Uterus (tissue), 3 donors: ENCODE measurements at regions not wholly inside any gene's neighbourhood (a gene's known extent, or its start where the extent isn't known, plus 50 kb on each side); places are given as distances from the start of the nearest gene placed in this dataset.

Experiments used
- DNase-seq, 2 donors: peaks; one replicate each; pipeline ENCODE4 v3.0.0-alpha.2; 2019 to 2020
- H3K27ac ChIP-seq, 2 donors: fragments of 200-600 bp; sonication (generic); 1 replicate in 1 of 2; 2 replicates in 1 of 2; pipeline ENCODE4 v1.5.1; 2016 to 2018
- H3K27me3 ChIP-seq, 2 donors: fragments of 200-600 bp; sonication (generic); one replicate each; pipeline ENCODE4 v1.5.1; 2018 to 2019; ENCODE audit warnings: control low read depth in 1 of 2
- H3K36me3 ChIP-seq, 2 donors: fragments of 200-600 bp; sonication (generic); one replicate each; pipeline ENCODE4 v1.5.1; 2019; ENCODE audit warnings: control low read depth in 1 of 2
- H3K4me1 ChIP-seq, 2 donors: fragments of 200-600 bp; sonication (generic); one replicate each; pipeline ENCODE4 v1.5.1; 2018 to 2019; ENCODE audit warnings: control low read depth in 1 of 2
- H3K4me3 ChIP-seq, 2 donors: fragments of 200-600 bp; sonication (generic); 1 replicate in 1 of 2; 2 replicates in 1 of 2; pipeline ENCODE4 v1.5.1; 2018 to 2019; ENCODE audit warnings: mild to moderate bottlenecking in 1 of 2
- H3K9me3 ChIP-seq, 2 donors: fragments of 200-600 bp; sonication (generic); one replicate each; pipeline ENCODE4 v1.5.1; 2019; ENCODE audit warnings: control low read depth in 1 of 2
- POLR2A ChIP-seq, 2 donors: fragments of 450-650 bp; IDR thresholded peaks; one replicate each; pipeline ENCODE4 v1.6.1; 2016; ENCODE audit warnings: antibody characterized with exemption in 2 of 2, mild to moderate bottlenecking in 1 of 2, moderate library complexity in 1 of 2
- intact Hi-C: fragments of 100-400 bp; cut with DNase I; formaldehyde crosslinking; loops from one replicate; pipeline ENCODE4 v1.15.1; 2023; ENCODE audit warnings: low total_unique reads
- TF ChIP-seq, protein P1 (sequence below), 4 experiments: fragments of 200-600 bp in 2 of 4; fragments of 450-650 bp in 2 of 4; sonication (generic) in 2 of 4; IDR thresholded peaks; one replicate each; pipeline ENCODE4 v1.5.1; 2016 to 2019; ENCODE audit warnings: antibody characterized with exemption in 4 of 4, mild to moderate bottlenecking in 2 of 4, moderate library complexity in 1 of 4
- donor health status: DM: yes; HTN: yes; CAD: no.

DNA sequence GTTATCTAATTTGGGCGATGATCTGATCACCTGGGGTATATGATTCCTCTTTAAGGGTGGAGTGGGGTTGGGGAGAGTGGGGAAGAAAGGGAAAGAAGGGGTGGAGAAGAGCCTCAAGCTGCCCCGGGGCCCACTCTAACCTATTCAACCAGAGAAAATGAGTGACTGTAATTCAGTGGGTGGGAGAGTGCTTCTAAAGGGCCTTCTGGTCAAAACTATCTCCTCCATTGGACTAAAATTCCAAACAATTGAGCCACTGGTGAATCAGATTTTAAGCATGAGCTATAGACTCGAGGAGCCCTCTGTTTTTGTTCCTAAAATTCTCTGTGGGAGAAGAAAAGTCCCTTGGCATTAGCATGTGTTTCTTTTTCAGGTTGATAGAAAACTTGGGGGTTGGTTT is 296.8 kb downstream of the CLIC5 start:
- TF ChIP-seq POLR2A (IDR thresholded peaks at IDR 0.05) = no peak
- Histone ChIP-seq H3K36me3 (no peaks in the 10 kb centered on the region), H3K27ac (no peak overlapping the region), H3K4me1 (no peaks in the 10 kb centered on the region), H3K9me3 (no peaks in the 10 kb centered on the region), H3K4me3 (no peak overlapping the region), H3K27me3 (no peaks in the 10 kb centered on the region)
- DNase-seq = no peak
- intact Hi-C loops = no loop called here

DNA sequence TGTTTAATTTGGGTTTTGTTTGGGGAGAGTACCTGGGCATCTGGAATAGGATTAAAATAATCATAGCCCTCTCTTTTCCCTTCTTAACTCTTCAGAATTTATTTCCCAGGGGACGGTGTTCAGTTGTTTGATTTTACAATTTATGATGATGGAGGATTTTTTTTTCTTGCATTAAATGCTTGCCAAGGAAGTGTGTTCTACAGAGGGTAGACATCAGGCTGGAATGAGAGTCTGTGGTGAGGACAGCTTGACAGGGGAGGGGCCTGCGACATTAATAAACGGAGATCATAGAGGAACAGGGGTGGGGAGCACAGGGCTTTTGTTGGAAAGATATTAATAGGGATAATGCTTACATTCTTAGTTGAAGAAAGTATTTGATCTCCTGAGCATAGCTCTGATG is 297.5 kb downstream of the CLIC5 start:
- Histone ChIP-seq H3K27me3 (no peaks in the 10 kb centered on the region), H3K27ac (no peak overlapping the region), H3K4me3 (no peak overlapping the region), H3K9me3 (no peaks in the 10 kb centered on the region), H3K36me3 (no peaks in the 10 kb centered on the region), H3K4me1 (no peaks in the 10 kb centered on the region)
- TF ChIP-seq, protein P1, sequence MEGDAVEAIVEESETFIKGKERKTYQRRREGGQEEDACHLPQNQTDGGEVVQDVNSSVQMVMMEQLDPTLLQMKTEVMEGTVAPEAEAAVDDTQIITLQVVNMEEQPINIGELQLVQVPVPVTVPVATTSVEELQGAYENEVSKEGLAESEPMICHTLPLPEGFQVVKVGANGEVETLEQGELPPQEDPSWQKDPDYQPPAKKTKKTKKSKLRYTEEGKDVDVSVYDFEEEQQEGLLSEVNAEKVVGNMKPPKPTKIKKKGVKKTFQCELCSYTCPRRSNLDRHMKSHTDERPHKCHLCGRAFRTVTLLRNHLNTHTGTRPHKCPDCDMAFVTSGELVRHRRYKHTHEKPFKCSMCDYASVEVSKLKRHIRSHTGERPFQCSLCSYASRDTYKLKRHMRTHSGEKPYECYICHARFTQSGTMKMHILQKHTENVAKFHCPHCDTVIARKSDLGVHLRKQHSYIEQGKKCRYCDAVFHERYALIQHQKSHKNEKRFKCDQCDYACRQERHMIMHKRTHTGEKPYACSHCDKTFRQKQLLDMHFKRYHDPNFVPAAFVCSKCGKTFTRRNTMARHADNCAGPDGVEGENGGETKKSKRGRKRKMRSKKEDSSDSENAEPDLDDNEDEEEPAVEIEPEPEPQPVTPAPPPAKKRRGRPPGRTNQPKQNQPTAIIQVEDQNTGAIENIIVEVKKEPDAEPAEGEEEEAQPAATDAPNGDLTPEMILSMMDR (IDR thresholded peaks at IDR 0.05) = no peak
- no peak for TF ChIP-seq POLR2A (IDR thresholded peaks at IDR 0.05)
- DNase-seq = no peak
- intact Hi-C loops = no loop called here

DNA sequence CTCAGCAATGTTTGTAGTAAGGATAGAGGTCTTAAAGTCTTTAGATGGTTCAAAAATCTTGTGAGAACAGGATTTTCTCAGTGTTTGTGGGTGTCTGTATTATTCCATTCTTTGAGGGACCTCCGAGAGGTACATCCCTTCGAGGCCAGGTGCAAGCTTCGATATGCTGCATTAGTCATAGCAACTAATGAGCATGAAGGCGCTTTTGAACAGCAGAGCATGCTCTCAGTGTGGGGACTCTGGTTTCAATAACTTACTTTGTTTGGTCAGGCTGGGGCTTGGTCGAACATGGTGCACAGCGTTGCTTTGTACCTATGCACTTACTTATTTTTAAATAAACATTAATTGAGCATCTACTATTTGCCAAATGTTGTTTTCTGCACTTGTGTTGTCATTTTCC is 297.9 kb downstream of the CLIC5 start:
- H3K4me1 ChIP-seq = no peaks in the 10 kb centered on the region
- H3K36me3 ChIP-seq = no peaks in the 10 kb centered on the region
- H3K27me3 ChIP-seq = no peaks in the 10 kb centered on the region
- intact Hi-C loops = no loop called here
- no peak overlapping the region for H3K4me3 ChIP-seq
- no peaks in the 10 kb centered on the region for H3K9me3 ChIP-seq
- no peak for TF ChIP-seq POLR2A (IDR thresholded peaks at IDR 0.05)
- TF ChIP-seq, protein P1 (IDR thresholded peaks at IDR 0.05) = no peak
- no peak for DNase-seq
- no peak overlapping the region for H3K27ac ChIP-seq

DNA sequence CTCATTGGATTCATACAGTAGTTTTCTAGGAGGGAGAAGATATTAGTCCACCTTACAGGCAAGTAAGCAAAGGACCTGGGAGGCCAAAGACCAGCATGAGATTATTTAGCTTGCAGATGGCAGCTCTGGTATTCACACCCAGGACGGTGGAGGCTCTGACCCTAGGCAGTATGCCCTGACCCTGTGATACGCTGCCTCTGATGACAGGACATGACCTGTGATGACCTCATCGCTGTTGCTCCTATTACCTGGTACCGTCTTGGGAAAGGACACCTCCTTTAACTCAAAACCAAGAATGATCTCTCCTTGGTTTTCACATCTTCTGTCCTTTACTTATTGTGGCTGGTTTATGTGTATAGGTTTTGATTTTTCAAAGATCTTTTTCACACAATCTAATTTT is 298.6 kb downstream of the CLIC5 start:
- no peak overlapping the region for H3K4me3 ChIP-seq
- H3K9me3 ChIP-seq = no peaks in the 10 kb centered on the region
- no peaks in the 10 kb centered on the region for H3K4me1 ChIP-seq
- no peak for TF ChIP-seq POLR2A (IDR thresholded peaks at IDR 0.05)
- no peak for DNase-seq
- no peaks in the 10 kb centered on the region for H3K27me3 ChIP-seq
- no peak overlapping the region for H3K27ac ChIP-seq
- intact Hi-C loops = no loop called here
- no peaks in the 10 kb centered on the region for H3K36me3 ChIP-seq

DNA sequence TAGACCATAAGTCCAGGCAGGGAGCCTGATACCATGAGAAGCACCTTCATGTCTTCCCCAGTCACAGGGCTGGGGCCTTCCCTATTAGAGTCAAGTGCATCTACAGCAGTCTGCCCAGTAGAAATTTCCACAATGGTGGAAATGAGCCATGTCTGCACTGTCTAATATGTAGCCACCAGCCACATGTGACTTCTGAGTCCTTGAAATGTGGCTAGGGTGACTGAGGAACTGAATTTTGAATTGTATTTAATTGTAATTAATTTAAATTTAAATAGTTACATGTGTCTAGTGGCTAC is 300.2 kb downstream of the CLIC5 start:
- Histone ChIP-seq H3K36me3 (no peaks in the 10 kb centered on the region), H3K9me3 (no peaks in the 10 kb centered on the region), H3K4me3 (no peak overlapping the region), H3K4me1 (no peaks in the 10 kb centered on the region), H3K27ac (no peak overlapping the region), H3K27me3 (no peaks in the 10 kb centered on the region)
- TF ChIP-seq, protein P1 (IDR thresholded peaks at IDR 0.05) = no peak
- no peak for TF ChIP-seq POLR2A (IDR thresholded peaks at IDR 0.05)
- intact Hi-C loops = no loop called here
- no peak for DNase-seq

DNA sequence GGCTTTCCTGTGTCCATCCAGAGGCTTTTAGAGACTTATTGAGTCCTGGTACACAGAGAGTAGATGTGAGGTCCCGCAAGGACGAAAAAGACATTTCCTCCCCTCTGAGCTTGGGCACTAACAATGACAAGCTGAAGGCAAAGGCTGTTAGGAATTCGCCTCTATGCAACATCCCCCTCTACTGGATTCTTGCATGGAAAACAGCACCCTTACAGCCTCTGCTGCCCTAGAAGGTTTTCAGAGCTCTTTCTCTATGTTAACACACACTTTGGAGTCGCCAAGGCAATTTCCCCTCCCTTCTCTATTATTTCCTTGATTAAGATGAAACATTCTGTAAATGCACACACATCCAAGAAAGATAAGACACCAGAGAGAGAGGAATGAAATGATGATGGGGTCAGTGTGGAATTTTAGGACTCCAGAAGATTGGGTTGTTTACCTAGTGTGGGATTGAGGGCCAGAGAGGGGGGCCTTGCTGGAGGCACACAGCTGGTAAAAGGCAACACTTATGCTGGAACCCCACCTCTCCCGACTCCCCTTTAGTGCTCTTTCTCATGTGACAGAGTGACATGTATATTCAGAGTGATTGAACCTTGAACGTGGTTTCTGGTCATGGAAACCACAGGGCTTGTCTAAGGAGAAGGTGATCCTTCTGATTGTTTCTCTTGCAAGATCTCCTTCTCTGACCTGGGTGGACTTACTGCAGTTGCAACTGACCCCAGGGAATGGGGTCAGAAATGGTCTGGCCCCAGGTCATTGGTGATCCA is 300.7 kb downstream of the CLIC5 start:
- DNase-seq = peak; percentile 30 to 41
- intact Hi-C loops = no loop called here
- TF ChIP-seq, protein P1 (IDR thresholded peaks at IDR 0.05) = peak; percentile 71 to 79 (median 78)
- no peak for TF ChIP-seq POLR2A (IDR thresholded peaks at IDR 0.05)

More for the DNA sequence above, 300.7 kb downstream of the CLIC5 start:
- Histone ChIP-seq H3K4me1 (no peaks in the 10 kb centered on the region), H3K9me3 (no peaks in the 10 kb centered on the region), H3K27me3 (no peaks in the 10 kb centered on the region), H3K27ac (no peak overlapping the region), H3K36me3 (no peaks in the 10 kb centered on the region), H3K4me3 (no peak overlapping the region)
